HL-60 (cell line): ENCODE measurements at regions not wholly inside any gene's neighbourhood (a gene's known extent, or its start where the extent isn't known, plus 50 kb on each side); places are given as distances from the start of the nearest gene placed in this dataset.

Experiments used
- DNase-seq, 2 experiments: peaks; one replicate each; pipeline ENCODE4 v3.0.0-alpha.2; 2010 to 2020; ENCODE audit warnings: low read depth in 1 of 2, low spot score in 1 of 2
- H3K27ac ChIP-seq: fragments of 250-450 bp; sonication (Bioruptor Pico); replicated peaks from 2 replicates; pipeline ENCODE4 v1.5.1; 2020; ENCODE audit warnings: mild to moderate bottlenecking, moderate library complexity
- H3K27me3 ChIP-seq: fragments of 250-450 bp; sonication (Bioruptor Pico); 2 replicates; pipeline ENCODE4 v1.5.1; 2021; ENCODE audit warnings: mild to moderate bottlenecking, moderate library complexity; ENCODE audit not compliant: insufficient read depth, poor library complexity, severe bottlenecking
- H3K4me3 ChIP-seq: replicated peaks from 2 replicates; pipeline ENCODE4 v1.5.1; 2011; ENCODE audit warnings: mild to moderate bottlenecking, control low read depth, low read length; ENCODE audit not compliant: insufficient read depth
- CTCF ChIP-seq: IDR thresholded peaks from one replicate; pipeline ENCODE4 v1.5.1; 2011; ENCODE audit warnings: low read length, control low read depth, inconsistent platforms; ENCODE audit not compliant: insufficient read depth
- GABPA ChIP-seq: IDR thresholded peaks from 2 replicates; pipeline ENCODE4 v1.6.1; 2012; ENCODE audit warnings: low read depth
- POLR2AphosphoS5 ChIP-seq: IDR thresholded peaks from 2 replicates; pipeline ENCODE4 v1.6.1; 2012; ENCODE audit warnings: low read depth
- REST ChIP-seq: IDR thresholded peaks from 2 replicates; pipeline ENCODE4 v1.6.1; 2012; ENCODE audit warnings: low read depth; ENCODE audit not compliant: insufficient replicate concordance
- SPI1 ChIP-seq: IDR thresholded peaks from 2 replicates; pipeline ENCODE4 v1.6.1; 2012; ENCODE audit warnings: low read depth, mild to moderate bottlenecking, borderline replicate concordance

GRCh38 chr7:130998993-130999602 is 265.1 kb upstream of the KLF14 start:
- H3K27ac ChIP-seq: no peak overlapping the region
- H3K4me3 ChIP-seq: no peak overlapping the region
- DNase-seq: no peak
- TF ChIP-seq GABPA: no peak
- no peak for TF ChIP-seq SPI1
- TF ChIP-seq POLR2AphosphoS5: no peak
- TF ChIP-seq CTCF: no peak
- no peak for TF ChIP-seq REST
- no peaks in the 10 kb centered on the region for H3K27me3 ChIP-seq

GRCh38 chr7:130999926-131000325 is 265.9 kb upstream of the KLF14 start:
- Histone ChIP-seq H3K27me3 (no peaks in the 10 kb centered on the region), H3K27ac (no peak overlapping the region), H3K4me3 (no peak overlapping the region)
- DNase-seq: no peak
- TF ChIP-seq POLR2AphosphoS5 (no peak), CTCF (no peak), SPI1 (no peak), REST (no peak), GABPA (no peak)

- TF ChIP-seq SPI1 (no peak), CTCF (no peak), POLR2AphosphoS5 (no peak), GABPA (no peak), REST (no peak)
- no peaks in the 10 kb centered on the region for H3K27me3 ChIP-seq
- H3K4me3 ChIP-seq: no peak overlapping the region
- no peak for DNase-seq
- H3K27ac ChIP-seq: no peak overlapping the region
Measured at GRCh38 chr7:131000389-131000788, 266.4 kb upstream of the KLF14 start.
